ENCODE measurements at regions not wholly inside any gene's neighbourhood (a gene's known extent, or its start where the extent isn't known, plus 50 kb on each side); places are given as distances from the start of the nearest gene placed in this dataset.

DNA sequence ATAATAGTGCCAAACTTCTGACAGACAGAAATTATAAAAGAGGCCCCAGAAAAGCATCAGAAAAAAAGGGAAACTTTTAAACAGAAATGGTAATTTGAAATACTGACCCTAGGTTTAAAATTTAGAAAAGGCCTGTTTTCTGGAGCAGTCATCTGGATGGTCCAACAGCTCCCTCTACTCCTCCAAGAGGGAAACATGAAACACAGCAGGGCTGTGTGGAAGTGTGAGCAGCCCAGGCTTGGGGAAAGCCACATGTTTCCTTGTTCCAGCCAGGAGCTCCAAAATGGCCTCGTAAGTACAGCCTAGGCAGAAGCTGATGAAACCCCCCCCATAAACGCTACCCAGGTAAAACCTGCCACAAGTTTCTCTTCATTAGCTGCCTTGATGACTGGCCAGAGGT is 499.3 kb upstream of the ADAMTS16 start:
- TF ChIP-seq POLR2AphosphoS5 (IDR thresholded peaks at IDR 0.05; ENCODE audit: low read depth, low read length) (no peak), TAF1 (IDR thresholded peaks at IDR 0.05; ENCODE audit: borderline replicate concordance, insufficient read depth, low read length) (no peak)

Measured in PFSK-1 (cell line).